ENCODE measurements at regions not wholly inside any gene's neighbourhood (a gene's known extent, or its start where the extent isn't known, plus 50 kb on each side); places are given as distances from the start of the nearest gene placed in this dataset.

DNA sequence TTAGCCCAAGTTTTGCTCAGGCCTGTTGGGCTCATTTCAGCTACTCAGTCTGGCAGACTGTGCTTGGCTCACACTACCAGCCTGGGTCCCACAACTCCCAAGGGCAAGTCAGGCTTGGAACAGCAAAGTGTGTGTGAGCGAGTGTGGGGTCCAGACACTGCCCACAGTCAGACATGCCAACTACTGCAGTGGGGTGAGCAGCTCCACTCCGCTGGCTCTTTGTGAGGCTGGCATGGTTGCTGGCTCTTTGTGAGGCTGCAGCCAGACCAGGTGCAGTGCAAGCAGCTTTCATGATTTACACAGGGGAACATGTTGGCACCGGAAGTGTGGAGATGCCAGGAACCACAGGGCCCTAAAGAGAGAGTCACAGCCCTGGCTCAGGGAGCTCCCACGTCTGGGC is 606.7 kb upstream of the FAM174A start:
- in situ Hi-C loops (cut with MboI; ENCODE audit: low sequenced_read_pairs, unreplicated experiment), result no loop called here
- DNase-seq (ENCODE audit: low spot score), result no peak
- TF ChIP-seq, protein P1, sequence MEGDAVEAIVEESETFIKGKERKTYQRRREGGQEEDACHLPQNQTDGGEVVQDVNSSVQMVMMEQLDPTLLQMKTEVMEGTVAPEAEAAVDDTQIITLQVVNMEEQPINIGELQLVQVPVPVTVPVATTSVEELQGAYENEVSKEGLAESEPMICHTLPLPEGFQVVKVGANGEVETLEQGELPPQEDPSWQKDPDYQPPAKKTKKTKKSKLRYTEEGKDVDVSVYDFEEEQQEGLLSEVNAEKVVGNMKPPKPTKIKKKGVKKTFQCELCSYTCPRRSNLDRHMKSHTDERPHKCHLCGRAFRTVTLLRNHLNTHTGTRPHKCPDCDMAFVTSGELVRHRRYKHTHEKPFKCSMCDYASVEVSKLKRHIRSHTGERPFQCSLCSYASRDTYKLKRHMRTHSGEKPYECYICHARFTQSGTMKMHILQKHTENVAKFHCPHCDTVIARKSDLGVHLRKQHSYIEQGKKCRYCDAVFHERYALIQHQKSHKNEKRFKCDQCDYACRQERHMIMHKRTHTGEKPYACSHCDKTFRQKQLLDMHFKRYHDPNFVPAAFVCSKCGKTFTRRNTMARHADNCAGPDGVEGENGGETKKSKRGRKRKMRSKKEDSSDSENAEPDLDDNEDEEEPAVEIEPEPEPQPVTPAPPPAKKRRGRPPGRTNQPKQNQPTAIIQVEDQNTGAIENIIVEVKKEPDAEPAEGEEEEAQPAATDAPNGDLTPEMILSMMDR (IDR thresholded peaks at IDR 0.05; ENCODE audit: borderline replicate concordance, control extremely low read depth, extremely low read depth, insufficient read depth, missing control alignments), result no peak

DNA sequence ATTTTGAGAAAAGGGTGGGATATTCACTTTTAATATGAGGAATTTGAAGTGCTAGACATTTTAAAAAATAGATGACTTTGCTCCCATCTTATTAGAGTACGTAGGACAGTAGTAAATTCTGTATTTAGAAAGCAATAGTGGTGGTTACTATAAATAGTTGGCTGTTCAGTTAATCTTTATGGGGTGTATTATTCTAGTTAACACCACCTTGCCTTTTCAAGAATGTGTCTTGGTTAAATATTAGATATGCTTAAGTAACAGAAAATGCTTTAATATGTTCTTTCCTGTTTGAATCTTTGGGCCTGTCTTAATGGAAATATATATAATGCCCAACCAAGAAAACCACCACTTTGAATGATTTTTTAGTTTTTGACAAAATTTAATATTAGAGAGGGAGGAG is 608.7 kb upstream of the FAM174A start:
- DNase-seq (ENCODE audit: low spot score), result no peak
- TF ChIP-seq, protein P1 (IDR thresholded peaks at IDR 0.05; ENCODE audit: borderline replicate concordance, control extremely low read depth, extremely low read depth, insufficient read depth, missing control alignments), result no peak
- in situ Hi-C loops (cut with MboI; ENCODE audit: low sequenced_read_pairs, unreplicated experiment), result no loop called here

DNA sequence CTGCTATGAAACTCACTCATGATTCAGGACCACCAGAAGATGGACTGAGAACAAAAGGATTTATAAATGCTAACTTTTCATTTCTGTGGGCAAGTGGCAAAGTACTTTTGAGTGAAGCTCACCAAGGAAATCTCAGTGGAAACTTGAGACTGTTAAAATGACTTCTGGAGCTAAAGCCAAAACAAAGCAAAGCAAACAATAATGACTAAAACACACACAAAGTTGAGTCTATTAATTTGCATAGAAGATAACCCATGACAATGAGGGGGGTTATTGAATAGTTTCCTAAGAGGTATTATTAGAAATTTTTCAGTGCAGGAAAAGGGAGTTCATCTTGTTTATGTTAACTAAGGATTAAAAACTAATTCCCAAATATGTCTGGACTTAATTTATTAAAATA is 612.8 kb upstream of the FAM174A start:
- DNase-seq (ENCODE audit: low spot score), result no peak
- in situ Hi-C loops (cut with MboI; ENCODE audit: low sequenced_read_pairs, unreplicated experiment), result no loop called here
- TF ChIP-seq, protein P1 (IDR thresholded peaks at IDR 0.05; ENCODE audit: borderline replicate concordance, control extremely low read depth, extremely low read depth, insufficient read depth, missing control alignments), result no peak

DNA sequence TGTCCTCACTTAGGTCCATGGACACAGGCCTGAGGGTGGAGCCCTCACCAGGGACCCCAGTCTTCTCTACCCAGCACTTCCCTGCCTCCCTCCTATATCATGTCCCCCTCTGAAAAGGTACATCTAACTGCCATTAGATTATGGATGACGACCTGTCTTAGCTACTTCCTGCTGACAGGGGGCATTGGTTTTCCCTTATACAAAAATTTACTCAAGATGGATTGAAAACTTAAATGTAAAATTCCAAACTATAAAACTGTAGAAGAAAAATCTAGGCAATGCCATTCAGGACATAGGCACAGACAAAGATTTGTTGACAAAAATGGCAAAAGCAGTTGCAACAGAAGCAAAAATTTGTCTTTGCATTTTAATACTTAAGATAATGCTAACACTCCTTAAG is 623.2 kb upstream of the FAM174A start:
- TF ChIP-seq, protein P1 (IDR thresholded peaks at IDR 0.05; ENCODE audit: borderline replicate concordance, control extremely low read depth, extremely low read depth, insufficient read depth, missing control alignments), result no peak
- DNase-seq (ENCODE audit: low spot score), result no peak
- in situ Hi-C loops (cut with MboI; ENCODE audit: low sequenced_read_pairs, unreplicated experiment), result no loop called here

DNA sequence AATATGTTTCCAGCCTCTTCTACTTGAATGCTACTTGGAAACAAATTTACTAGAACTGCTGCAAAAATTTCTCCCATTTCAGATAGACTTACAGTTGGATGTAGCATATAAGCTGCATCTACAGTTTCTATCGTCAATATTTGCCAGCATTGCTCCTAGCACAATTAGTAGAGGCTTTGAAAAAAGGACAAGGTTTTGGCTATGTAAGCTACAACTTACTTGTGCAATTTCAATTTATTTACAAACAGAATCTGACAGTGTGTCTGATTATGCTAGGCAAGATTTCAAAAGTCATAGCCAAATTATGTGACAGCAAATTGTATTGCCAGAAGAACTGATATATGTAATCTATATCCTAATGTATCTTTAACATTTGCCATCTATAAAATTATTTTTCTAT is 628.4 kb upstream of the FAM174A start:
- TF ChIP-seq, protein P1 (IDR thresholded peaks at IDR 0.05; ENCODE audit: borderline replicate concordance, control extremely low read depth, extremely low read depth, insufficient read depth, missing control alignments), result no peak
- in situ Hi-C loops (cut with MboI; ENCODE audit: low sequenced_read_pairs, unreplicated experiment), result no loop called here

DNA sequence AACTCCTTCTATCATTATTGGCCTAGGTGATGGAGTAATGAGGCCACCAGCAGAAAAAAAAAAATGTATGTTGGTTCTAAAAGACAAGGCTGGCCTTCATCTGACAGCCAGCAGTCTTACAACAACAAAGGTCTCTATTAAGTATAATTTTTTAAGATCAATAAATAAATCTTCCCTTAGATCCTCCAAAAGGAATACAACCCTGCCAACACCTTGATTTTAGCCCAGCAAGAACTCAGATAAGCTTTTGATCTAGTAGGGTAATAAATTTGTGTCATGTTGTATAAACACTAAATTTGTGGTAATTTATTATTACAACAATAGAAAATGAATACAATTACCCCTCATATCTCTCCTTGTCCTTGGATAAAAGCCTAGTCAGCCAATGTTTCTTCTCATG is 633.2 kb upstream of the FAM174A start:
- TF ChIP-seq, protein P1 (IDR thresholded peaks at IDR 0.05; ENCODE audit: borderline replicate concordance, control extremely low read depth, extremely low read depth, insufficient read depth, missing control alignments), result no peak
- DNase-seq (ENCODE audit: low spot score), result no peak
- in situ Hi-C loops (cut with MboI; ENCODE audit: low sequenced_read_pairs, unreplicated experiment), result no loop called here

More for the DNA sequence above, 628.4 kb upstream of the FAM174A start:
- DNase-seq (ENCODE audit: low spot score), result no peak
